ENCODE measurements at regions not wholly inside any gene's neighbourhood (a gene's known extent, or its start where the extent isn't known, plus 50 kb on each side); places are given as distances from the start of the nearest gene placed in this dataset.

GRCh38 chr9:71524516-71524915, 243.8 kb downstream of the CEMIP2 start:
- no peak for TF ChIP-seq CTCF (IDR thresholded peaks at IDR 0.05; ENCODE audit: low read depth, low read length)
- no peak for TF ChIP-seq MAX (IDR thresholded peaks at IDR 0.05; ENCODE audit: low read depth, low read length)
- TF ChIP-seq POLR2A (IDR thresholded peaks at IDR 0.05; ENCODE audit: extremely low read depth, insufficient read length): no peak

Measured in NB4 (cell line).